ENCODE measurements at regions not wholly inside any gene's neighbourhood (a gene's known extent, or its start where the extent isn't known, plus 50 kb on each side); places are given as distances from the start of the nearest gene placed in this dataset.

GRCh38 chr6:134610411-134610810 lies 292.5 kb upstream of the SGK1 start:
- Histone ChIP-seq H4K20me1 (ENCODE audit: insufficient read depth) (no peaks in the 10 kb centered on the region), H3K4me3 (IDR thresholded peaks at IDR 0.05; ENCODE audit: insufficient read depth, low read depth, low read length) (no peak overlapping the region), H3K4me2 (no peak overlapping the region), H2AFZ (ENCODE audit: low read depth) (no peak overlapping the region), H3K27ac (no peak overlapping the region), H3K27me3 (ENCODE audit: insufficient read depth, low read depth) (no peaks in the 10 kb centered on the region), H3K4me1 (ENCODE audit: low read depth, poor library complexity, severe bottlenecking) (no peaks in the 10 kb centered on the region), H3K79me2 (ENCODE audit: insufficient read depth, low read depth) (no peaks in the 10 kb centered on the region), H3K9ac (no peak overlapping the region), H3K36me3 (ENCODE audit: insufficient read depth) (no peaks in the 10 kb centered on the region)
- TF ChIP-seq CTCF (conservative IDR thresholded peaks at IDR 0.05; ENCODE audit: low read depth, low read length): no peak

- Histone ChIP-seq H3K4me1 (ENCODE audit: low read depth, poor library complexity, severe bottlenecking) (no peaks in the 10 kb centered on the region), H3K27me3 (ENCODE audit: insufficient read depth, low read depth) (no peaks in the 10 kb centered on the region), H3K36me3 (ENCODE audit: insufficient read depth) (no peaks in the 10 kb centered on the region), H3K4me2 (no peak overlapping the region), H3K27ac (no peak overlapping the region), H3K79me2 (ENCODE audit: insufficient read depth, low read depth) (no peaks in the 10 kb centered on the region), H2AFZ (ENCODE audit: low read depth) (no peak overlapping the region), H3K4me3 (IDR thresholded peaks at IDR 0.05; ENCODE audit: insufficient read depth, low read depth, low read length) (no peak overlapping the region), H3K9ac (no peak overlapping the region), H4K20me1 (ENCODE audit: insufficient read depth) (no peaks in the 10 kb centered on the region)
- no peak for TF ChIP-seq CTCF (conservative IDR thresholded peaks at IDR 0.05; ENCODE audit: low read depth, low read length)
Observed at GRCh38 chr6:134609716-134610261, 291.9 kb upstream of the SGK1 start.

- no peaks in the 10 kb centered on the region for H3K79me2 ChIP-seq (ENCODE audit: insufficient read depth, low read depth)
- H3K27ac ChIP-seq: no peak overlapping the region
- no peaks in the 10 kb centered on the region for H3K27me3 ChIP-seq (ENCODE audit: insufficient read depth, low read depth)
- no peak overlapping the region for H2AFZ ChIP-seq (ENCODE audit: low read depth)
- no peak overlapping the region for H3K9ac ChIP-seq
- TF ChIP-seq CTCF (conservative IDR thresholded peaks at IDR 0.05; ENCODE audit: low read depth, low read length): no peak
- no peaks in the 10 kb centered on the region for H3K36me3 ChIP-seq (ENCODE audit: insufficient read depth)
- no peaks in the 10 kb centered on the region for H3K4me1 ChIP-seq (ENCODE audit: low read depth, poor library complexity, severe bottlenecking)
- no peak overlapping the region for H3K4me3 ChIP-seq (IDR thresholded peaks at IDR 0.05; ENCODE audit: insufficient read depth, low read depth, low read length)
- H3K4me2 ChIP-seq: no peak overlapping the region
- H4K20me1 ChIP-seq (ENCODE audit: insufficient read depth): no peaks in the 10 kb centered on the region
Observed at GRCh38 chr6:134607411-134607810, 289.5 kb upstream of the SGK1 start.

- Histone ChIP-seq H3K4me3 (IDR thresholded peaks at IDR 0.05; ENCODE audit: insufficient read depth, low read depth, low read length) (no peak overlapping the region), H3K4me1 (ENCODE audit: low read depth, poor library complexity, severe bottlenecking) (no peaks in the 10 kb centered on the region), H3K79me2 (ENCODE audit: insufficient read depth, low read depth) (no peaks in the 10 kb centered on the region), H3K9ac (no peak overlapping the region), H3K27me3 (ENCODE audit: insufficient read depth, low read depth) (no peaks in the 10 kb centered on the region), H4K20me1 (ENCODE audit: insufficient read depth) (no peaks in the 10 kb centered on the region), H3K27ac (no peak overlapping the region), H2AFZ (ENCODE audit: low read depth) (no peak overlapping the region), H3K4me2 (no peak overlapping the region), H3K36me3 (ENCODE audit: insufficient read depth) (no peaks in the 10 kb centered on the region)
- TF ChIP-seq CTCF (conservative IDR thresholded peaks at IDR 0.05; ENCODE audit: low read depth, low read length): no peak
Observed at GRCh38 chr6:134605034-134605433, 287.1 kb upstream of the SGK1 start.

Measured in KMS-11 (cell line).